ENCODE measurements at regions not wholly inside any gene's neighbourhood (a gene's known extent, or its start where the extent isn't known, plus 50 kb on each side); places are given as distances from the start of the nearest gene placed in this dataset.

GRCh38 chr2:49686897-49687442 is 532.7 kb upstream of the FSHR start:
- Histone ChIP-seq H3K4me1 (ENCODE audit: insufficient read depth) (no peaks in the 10 kb centered on the region), H3K4me3 (no peak overlapping the region), H3K9me3 (no peaks in the 10 kb centered on the region), H3K36me3 (no peaks in the 10 kb centered on the region), H3K27ac (no peak overlapping the region), H3K27me3 (no peaks in the 10 kb centered on the region)
- intact Hi-C loops (cut with DNase I) = no loop called here
- TF ChIP-seq EP300 (IDR thresholded peaks at IDR 0.05) = no peak
- no peak for TF ChIP-seq CTCF (IDR thresholded peaks at IDR 0.05)
- TF ChIP-seq POLR2A (IDR thresholded peaks at IDR 0.05) = no peak
- WGBS, 3 donors = 42 to 57% (median 54%) methylated on average over 2 of the region's 2 CpGs
- DNase-seq = no peak

GRCh38 chr2:49686291-49686690 is 532.0 kb upstream of the FSHR start:
- Histone ChIP-seq H3K27me3 (no peaks in the 10 kb centered on the region), H3K27ac (no peak overlapping the region), H3K36me3 (no peaks in the 10 kb centered on the region), H3K4me3 (no peak overlapping the region), H3K4me1 (ENCODE audit: insufficient read depth) (no peaks in the 10 kb centered on the region), H3K9me3 (no peaks in the 10 kb centered on the region)
- TF ChIP-seq EP300 (IDR thresholded peaks at IDR 0.05) = no peak
- no peak for TF ChIP-seq POLR2A (IDR thresholded peaks at IDR 0.05)
- TF ChIP-seq CTCF (IDR thresholded peaks at IDR 0.05) = no peak
- no peak for DNase-seq
- intact Hi-C loops (cut with DNase I) = no loop called here
- 54 to 60% (median 57%) methylated on average over 2 of the region's 2 CpGs for WGBS, 3 donors

- Histone ChIP-seq H3K4me1 (ENCODE audit: insufficient read depth) (no peaks in the 10 kb centered on the region), H3K4me3 (no peak overlapping the region), H3K36me3 (no peaks in the 10 kb centered on the region), H3K27ac (no peak overlapping the region), H3K27me3 (no peaks in the 10 kb centered on the region), H3K9me3 (no peaks in the 10 kb centered on the region)
- DNase-seq = no peak
- TF ChIP-seq CTCF (IDR thresholded peaks at IDR 0.05) = no peak
- no peak for TF ChIP-seq EP300 (IDR thresholded peaks at IDR 0.05)
- TF ChIP-seq POLR2A (IDR thresholded peaks at IDR 0.05) = no peak
- intact Hi-C loops (cut with DNase I) = no loop called here
- 89 to 94% (median 91%) methylated on average over 1 of the region's 1 CpG for WGBS, 3 donors
Observed at GRCh38 chr2:49677227-49677626, 522.9 kb upstream of the FSHR start.

GRCh38 chr2:49664827-49665226 is 510.5 kb upstream of the FSHR start:
- no peaks in the 10 kb centered on the region for H3K27me3 ChIP-seq
- no peaks in the 10 kb centered on the region for H3K36me3 ChIP-seq
- TF ChIP-seq CTCF (IDR thresholded peaks at IDR 0.05) (no peak), EP300 (IDR thresholded peaks at IDR 0.05) (no peak), POLR2A (IDR thresholded peaks at IDR 0.05) (no peak)
- no peak overlapping the region for H3K4me3 ChIP-seq
- no peaks in the 10 kb centered on the region for H3K4me1 ChIP-seq (ENCODE audit: insufficient read depth)
- intact Hi-C loops (cut with DNase I) = no loop called here
- no peak for DNase-seq
- H3K9me3 ChIP-seq = no peaks in the 10 kb centered on the region
- 68 to 78% (median 71%) methylated on average over 4 of the region's 4 CpGs for WGBS, 3 donors
- no peak overlapping the region for H3K27ac ChIP-seq

Measured in ovary (tissue), 7 donors.